GM18505 (cell line): ENCODE measurements at regions not wholly inside any gene's neighbourhood (a gene's known extent, or its start where the extent isn't known, plus 50 kb on each side); places are given as distances from the start of the nearest gene placed in this dataset.

Source experiments
- ATAC-seq: cut with Tn5 transposase; IDR thresholded peaks from one replicate; pipeline ENCODE4 v1.9.1; 2021; ENCODE audit not compliant: unreplicated experiment
- POLR2A ChIP-seq: IDR thresholded peaks from 4 replicates; pipeline ENCODE4 v1.6.1; 2011; ENCODE audit warnings: borderline replicate concordance; ENCODE audit not compliant: insufficient read depth, insufficient read length; ENCODE audit errors: extremely low read depth

DNA sequence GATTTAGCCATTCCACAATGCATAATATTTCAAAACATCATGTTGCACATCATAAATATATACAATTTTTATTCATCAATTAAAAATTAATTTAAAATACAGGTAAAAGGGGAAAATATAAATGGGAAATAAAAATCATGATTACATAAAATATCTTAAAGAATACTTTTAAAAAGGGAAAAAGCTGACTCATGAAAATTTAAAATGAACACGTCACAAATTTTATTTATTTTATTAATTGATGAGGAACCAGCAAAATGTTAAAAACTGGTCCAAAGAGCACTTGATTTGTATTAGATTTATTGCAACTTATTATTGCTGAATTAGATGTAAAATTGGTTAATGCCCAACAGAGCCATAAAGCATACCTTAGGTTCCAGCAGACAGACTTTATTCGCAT is 78.5 kb upstream of the ANK2 start:
- no peak for ATAC-seq
- TF ChIP-seq POLR2A: no peak

DNA sequence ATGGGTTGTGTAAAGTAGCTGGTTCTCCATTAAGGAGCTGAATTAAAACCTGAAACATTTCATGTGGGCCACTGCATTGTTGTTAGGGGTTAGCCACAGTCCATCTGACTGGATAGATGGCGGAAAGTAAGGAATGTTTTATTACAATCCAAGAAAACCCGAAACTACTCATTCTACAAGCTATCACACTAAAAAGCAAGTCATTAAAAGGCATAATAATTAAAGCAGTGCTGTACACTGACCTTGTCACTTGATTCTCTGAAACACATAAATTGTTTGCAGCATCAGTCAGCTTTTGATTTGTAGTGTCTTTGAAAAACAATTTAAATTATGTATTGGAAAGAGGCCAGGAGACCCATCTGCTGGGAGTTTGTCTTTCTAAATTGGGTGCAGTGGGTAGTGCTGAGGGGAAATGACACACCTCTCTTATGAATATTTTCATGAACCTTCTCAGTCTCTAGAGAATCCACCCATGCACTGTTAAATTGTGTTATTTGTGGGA is 75.7 kb upstream of the ANK2 start:
- no peak for ATAC-seq
- TF ChIP-seq POLR2A: no peak

DNA sequence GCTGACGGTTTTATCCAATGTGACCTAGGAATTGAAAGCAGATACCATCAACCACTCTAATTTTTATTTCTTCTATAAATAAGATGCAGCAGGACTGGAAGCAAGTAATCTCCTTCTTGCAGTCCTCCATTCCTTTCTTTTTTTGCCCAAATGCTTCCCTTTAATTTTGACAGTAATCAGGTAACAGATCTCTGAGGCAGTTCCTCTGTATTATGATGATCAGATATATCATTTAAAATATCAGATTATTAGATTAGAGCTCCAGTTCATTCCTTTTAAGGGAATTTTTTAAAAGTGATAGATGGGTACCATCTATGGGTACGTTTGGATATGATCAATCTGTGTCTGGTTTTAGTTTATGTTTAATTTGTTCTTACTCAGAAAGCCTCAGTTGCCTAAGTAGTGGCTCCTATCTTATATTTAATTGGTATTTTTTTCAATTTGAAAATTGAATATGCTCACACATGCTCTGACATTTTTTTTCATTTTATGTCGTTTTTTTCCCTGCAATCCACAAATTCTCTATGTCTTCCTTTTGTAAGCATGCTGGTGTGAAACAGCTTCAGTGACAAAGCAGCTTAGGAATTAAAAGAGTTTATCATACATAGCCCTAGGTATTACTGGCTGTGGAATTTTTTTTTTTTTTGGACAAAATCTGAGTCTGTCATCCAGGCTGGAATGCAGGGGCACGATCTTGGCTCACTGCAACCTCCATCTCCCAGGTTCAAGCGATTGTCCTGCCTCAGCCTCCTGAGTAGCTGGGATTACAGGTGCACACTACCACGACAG is 73.7 kb upstream of the ANK2 start:
- TF ChIP-seq POLR2A: no peak
- no peak for ATAC-seq

DNA sequence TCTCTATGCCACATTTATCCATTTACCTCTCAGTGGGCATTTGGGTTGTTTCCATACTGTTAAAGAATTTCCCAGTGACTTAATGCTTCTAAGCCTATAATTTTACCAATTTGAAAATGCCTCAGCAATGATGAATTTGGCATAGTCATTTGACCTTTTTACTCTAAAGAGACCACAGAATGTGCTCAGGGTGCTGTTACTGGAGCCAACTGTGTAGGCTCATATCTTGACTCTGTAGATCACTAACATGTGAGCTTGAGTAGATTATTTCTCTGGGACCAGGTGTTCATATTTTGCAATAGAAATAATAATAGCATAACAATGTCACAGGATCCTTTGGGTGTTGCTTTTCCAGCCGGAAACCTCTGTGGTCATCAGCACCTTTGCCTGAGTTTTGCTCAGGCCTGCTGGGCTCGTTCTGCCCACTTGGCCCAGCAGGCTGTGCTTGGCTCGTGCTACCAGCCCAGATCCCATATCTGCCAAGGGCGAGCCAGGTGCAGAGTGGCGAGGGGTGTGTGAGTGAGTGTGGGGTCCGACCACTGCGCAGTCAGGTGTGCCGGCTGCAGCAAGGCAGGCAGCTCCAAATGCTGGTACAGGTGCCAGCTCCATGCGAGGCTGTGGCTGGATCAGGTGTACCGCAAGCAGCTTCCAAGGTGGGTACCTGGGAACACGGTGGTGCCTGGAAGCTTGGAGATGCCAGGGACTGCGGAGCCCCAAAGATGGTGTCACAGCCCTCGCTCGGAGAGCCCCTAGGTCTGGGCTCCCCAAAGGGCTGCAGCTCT is 70.6 kb upstream of the ANK2 start:
- ATAC-seq: no peak
- no peak for TF ChIP-seq POLR2A

DNA sequence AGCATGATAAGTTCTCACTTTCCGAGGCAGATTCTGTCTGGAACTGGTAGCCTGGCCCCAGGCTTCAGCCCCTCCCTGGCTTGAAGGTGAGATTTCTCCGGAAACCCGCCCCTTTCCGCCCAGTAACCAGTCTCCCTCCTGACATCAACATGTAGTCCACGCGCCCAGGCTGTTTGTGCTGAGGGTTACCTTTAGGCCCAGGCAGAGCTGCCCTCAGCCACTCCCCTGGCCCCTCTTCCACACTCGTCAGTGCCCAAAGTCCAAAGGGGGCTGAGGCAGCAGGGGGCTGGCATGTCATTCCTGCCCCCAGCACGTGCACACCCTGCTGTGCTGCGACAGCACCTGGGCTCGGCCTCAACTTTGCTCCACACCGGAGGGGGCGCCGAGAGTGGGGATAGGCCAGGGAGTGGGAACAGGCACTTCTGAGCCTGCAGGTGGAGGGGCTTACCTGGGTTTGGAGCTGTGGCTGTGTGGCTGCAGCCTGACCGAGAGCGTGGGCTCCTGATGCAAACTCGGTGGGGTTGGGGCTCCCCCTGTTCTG is 69.5 kb upstream of the ANK2 start:
- ATAC-seq: no peak
- TF ChIP-seq POLR2A: no peak

DNA sequence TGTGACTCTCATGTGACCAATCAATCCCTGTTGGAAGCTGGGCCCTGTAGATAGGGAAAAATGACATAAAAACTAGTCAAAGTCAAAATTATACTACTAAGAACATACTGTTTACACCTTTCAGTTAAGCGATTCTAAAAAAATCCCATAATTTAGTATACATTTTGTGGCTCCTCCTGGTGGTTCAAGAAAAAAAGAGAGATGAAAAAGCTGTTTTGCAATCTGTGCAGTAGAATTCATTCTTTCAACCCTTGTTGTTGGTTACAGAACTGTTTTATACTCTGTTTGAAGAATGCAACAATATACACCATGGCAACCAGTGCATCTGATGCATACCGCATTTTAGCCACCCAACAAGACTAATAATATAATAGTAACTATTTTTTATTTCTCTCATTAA is 66.8 kb upstream of the ANK2 start:
- no peak for TF ChIP-seq POLR2A
- no peak for ATAC-seq

DNA sequence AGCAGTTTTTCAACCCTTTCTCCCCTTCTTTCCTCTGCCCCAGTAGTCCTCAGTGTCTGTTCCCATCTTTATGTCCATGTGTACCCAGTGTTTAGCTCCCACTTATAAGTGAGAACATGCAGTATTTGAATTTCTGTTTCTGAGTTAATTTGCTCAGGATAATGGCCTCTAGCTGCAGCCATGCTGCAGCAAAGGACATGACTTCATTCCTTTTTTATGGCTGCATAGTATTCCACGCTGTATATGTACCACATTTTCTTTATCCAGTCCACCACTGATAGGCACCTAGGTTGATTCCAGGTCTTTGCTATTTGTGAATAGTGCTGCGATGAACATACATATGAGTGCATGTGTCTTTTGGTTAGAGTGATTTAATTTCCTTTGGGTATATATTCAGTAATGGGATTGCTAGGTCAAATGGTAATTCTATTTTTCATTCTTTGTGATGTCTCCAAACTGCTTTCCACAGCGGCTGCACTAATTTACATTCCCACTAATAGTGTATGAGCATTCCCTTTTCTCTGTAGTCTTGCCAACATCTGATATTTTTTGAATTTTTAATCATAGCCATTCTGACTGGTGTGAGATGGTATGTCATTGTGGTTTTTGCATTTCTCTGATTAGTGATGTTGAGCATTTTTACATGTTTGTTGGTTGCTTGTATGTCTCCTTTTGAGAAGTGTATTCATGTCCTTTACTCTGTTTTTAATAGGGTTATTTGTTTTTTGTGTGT is 54.6 kb upstream of the ANK2 start:
- TF ChIP-seq POLR2A: no peak
- ATAC-seq: no peak
